ENCODE measurements at regions not wholly inside any gene's neighbourhood (a gene's known extent, or its start where the extent isn't known, plus 50 kb on each side); places are given as distances from the start of the nearest gene placed in this dataset.

GRCh38 chr18:61727241-61728193 is 165.3 kb downstream of the RNF152 start:
- DNase-seq = no peak

GRCh38 chr18:61724532-61724931 is 168.3 kb downstream of the RNF152 start:
- no peak for DNase-seq

- no peak for DNase-seq
Observed at GRCh38 chr18:61722247-61722646, 170.6 kb downstream of the RNF152 start.

- DNase-seq = no peak
Observed at GRCh38 chr18:61720496-61720895, 172.3 kb downstream of the RNF152 start.

- DNase-seq = no peak
Observed at GRCh38 chr18:61719671-61720070, 173.1 kb downstream of the RNF152 start.

- no peak for DNase-seq
Observed at GRCh38 chr18:61718944-61719343, 173.9 kb downstream of the RNF152 start.

GRCh38 chr18:61714421-61714820 is 178.4 kb downstream of the RNF152 start:
- DNase-seq = no peak

GRCh38 chr18:61713502-61713901 is 179.3 kb downstream of the RNF152 start:
- no peak for DNase-seq

- no peak for DNase-seq
Observed at GRCh38 chr18:61710082-61710620, 182.7 kb downstream of the RNF152 start.

- DNase-seq = no peak
Observed at GRCh38 chr18:61706276-61706915, 186.4 kb downstream of the RNF152 start.

- DNase-seq = no peak
Observed at GRCh38 chr18:61703508-61703907, 189.3 kb downstream of the RNF152 start.

- DNase-seq = no peak
Observed at GRCh38 chr18:61702007-61702406, 190.8 kb downstream of the RNF152 start.

- DNase-seq = no peak
Observed at GRCh38 chr18:61699397-61700110, 193.3 kb downstream of the RNF152 start.

- no peak for DNase-seq
Observed at GRCh38 chr18:61697306-61697909, 195.4 kb downstream of the RNF152 start.

- DNase-seq = no peak
Observed at GRCh38 chr18:61694236-61694635, 198.6 kb downstream of the RNF152 start.

GRCh38 chr18:61690418-61691138 is 202.2 kb downstream of the RNF152 start:
- DNase-seq = no peak

GRCh38 chr18:61687317-61687716 is 205.5 kb downstream of the RNF152 start:
- DNase-seq = no peak

GRCh38 chr18:61683856-61684255 is 209.0 kb downstream of the RNF152 start:
- no peak for DNase-seq

- no peak for DNase-seq
Observed at GRCh38 chr18:61681065-61681464, 211.7 kb downstream of the RNF152 start.

GRCh38 chr18:61679836-61680235 is 213.0 kb downstream of the RNF152 start:
- no peak for DNase-seq

GRCh38 chr18:61677435-61677970 is 215.3 kb downstream of the RNF152 start:
- no peak for DNase-seq
